DMS153 (cell line): ENCODE measurements at regions not wholly inside any gene's neighbourhood (a gene's known extent, or its start where the extent isn't known, plus 50 kb on each side); places are given as distances from the start of the nearest gene placed in this dataset.

Experiments used
- DNase-seq: peaks from one replicate; lab custom pipeline; 2025; lab: John Stamatoyannopoulos, UW

DNA sequence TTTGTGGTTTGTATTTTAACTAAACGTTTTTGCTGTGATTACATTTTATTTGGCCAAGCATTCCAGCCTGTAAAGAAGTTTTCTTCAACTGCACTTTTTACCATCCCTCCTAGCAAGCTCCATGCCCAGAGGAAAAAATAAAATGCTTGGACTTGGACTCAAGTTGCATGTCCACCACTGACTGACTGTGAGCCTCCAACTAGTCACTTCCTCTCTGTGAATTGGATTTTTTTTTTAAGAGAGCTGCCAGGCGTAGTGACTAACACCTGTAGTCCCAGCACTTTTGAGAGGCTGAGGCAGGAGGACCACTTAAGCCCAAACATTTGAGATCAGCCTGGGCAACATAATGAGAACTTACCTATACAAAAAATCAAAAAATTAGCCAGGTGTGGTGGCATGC, 1185.2 kb upstream of the PIK3C3 start:
- no peak for DNase-seq

DNA sequence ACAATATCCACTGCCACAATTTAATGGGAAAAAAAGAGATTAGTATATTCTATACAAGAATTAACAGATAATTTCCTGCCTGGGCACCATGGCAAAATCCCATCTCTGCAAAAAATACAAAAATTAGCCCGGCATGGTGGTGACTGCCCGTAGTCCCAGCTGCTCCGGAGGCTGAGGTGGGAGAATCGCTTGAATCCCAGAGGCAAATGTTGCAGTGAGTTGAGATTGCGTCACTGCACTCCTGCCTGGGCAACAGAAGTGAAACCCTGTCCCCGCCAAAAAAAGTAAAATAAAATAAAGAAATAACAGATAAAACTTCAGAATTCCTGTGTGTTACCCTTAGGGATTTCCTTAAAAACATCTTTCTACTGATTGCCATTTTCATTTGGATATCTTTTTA, 1194.8 kb upstream of the PIK3C3 start:
- DNase-seq, result no peak

DNA sequence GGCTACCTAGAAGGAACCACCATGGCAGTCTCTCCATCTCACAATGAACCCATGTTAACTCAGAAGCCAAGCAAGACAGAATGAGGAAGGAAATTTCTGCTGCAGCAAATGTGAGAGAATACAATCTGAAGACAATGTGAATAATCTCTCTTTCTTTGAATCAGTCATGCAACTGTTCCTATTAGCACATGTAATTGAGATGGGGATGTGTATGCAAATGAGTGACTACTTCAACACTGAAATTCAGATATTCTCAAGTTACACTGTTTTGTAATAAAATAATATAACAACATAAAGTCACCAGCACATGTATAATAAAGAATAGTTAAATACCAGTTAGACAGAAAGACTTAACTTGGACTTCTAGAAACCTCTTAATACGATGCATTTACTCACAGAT, 1200.6 kb upstream of the PIK3C3 start:
- no peak for DNase-seq

DNA sequence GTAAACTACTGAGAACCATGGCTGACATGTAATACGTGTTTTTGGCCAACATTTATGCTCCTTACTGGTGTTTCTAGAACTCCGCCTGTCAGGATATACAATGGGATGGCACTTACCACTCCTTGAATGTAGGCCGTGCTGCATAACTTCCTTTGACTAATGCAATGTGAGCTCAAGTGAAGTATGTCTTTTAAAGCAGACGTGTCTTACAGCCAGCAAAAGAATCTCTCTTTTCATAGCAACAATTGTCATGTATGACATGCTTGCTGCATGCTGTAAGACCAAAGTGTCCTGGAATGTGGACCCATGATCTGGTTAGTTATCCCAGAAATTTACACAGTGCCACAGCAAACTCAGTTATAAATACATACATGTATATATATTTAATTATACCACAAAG, 1202.7 kb upstream of the PIK3C3 start:
- DNase-seq, result no peak

DNA sequence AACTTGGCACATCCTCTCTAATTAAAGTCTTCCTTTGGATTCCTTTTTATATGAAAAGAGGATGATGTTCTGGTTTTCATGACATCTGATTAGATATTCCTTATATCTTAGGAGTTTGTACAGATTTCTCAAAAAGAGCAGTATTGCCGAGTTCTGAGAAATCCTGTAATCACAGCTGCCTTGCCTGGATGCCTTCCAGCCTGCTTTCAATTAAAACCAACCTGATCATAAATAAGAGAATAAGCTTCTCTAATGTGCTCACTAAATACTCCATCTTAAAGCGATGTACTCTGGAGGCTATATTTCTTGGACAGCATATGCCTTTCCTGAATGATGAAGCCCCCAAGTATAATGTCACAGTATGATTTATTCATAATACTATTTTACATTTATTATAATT, 1203.8 kb upstream of the PIK3C3 start:
- no peak for DNase-seq

DNA sequence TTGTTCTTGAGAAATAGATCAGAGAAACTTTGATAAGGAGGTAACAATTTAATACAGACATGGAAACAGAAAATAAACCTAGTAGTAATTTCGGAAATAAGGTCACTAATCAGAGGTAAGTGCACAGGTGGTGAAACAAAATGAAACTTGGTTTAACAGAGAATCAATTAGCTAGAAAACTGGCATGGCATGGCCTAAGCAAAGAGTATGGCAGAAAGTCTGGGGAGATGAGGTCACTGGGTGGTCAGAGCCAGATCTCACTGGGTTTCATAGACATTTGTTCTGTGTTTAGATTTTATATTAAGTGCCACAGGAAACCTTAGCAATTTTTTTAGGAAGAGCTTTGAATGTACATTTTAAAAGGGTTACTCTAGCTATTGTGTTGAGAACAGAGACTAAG, 1216.0 kb upstream of the PIK3C3 start:
- DNase-seq, result no peak

DNA sequence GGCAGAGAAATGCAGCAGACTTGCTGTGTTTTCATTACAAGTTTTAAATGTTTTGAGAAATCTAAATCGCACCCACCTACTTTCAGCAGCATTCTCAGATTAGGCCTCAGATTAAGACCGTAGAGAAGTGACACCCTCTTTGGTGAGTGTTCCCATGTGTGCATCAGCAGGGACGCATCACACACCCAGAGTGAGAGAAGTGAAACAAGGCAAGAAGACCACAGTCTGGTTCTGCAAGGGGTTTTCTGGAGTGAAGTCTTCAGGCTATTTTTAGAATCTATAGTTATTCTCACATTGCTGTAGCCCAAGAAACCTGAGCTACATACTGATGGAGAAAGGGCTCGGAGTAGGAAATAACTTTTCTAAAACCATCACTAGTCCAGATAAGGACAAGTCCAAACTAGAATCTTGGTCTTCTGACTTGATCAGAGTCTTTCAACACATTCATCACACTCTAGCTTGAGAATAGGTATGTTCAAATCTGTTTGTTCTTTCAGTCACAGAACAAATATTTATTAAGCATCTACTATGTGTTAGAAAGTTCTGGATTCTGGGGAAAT, 1216.6 kb upstream of the PIK3C3 start:
- DNase-seq, result no peak

DNA sequence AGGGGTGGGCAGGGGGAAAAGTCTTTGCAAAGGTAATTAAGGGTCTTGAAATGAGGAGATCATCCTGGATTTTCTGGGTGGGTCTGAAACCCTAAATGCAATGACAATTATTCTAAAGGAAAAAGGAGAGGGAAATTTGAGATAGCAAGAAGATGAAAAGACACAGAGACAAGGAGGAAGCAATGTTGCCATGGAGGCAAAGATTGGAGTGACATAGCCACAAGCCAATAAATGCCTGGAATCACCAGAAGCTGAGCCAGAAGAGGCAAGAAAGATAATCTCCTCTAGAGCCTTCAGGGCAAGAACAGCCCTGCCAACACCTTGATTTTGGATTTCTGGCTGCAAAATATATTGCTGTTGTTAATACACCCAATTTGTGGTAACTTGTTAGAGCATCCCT, 1246.3 kb upstream of the PIK3C3 start:
- DNase-seq, result no peak

DNA sequence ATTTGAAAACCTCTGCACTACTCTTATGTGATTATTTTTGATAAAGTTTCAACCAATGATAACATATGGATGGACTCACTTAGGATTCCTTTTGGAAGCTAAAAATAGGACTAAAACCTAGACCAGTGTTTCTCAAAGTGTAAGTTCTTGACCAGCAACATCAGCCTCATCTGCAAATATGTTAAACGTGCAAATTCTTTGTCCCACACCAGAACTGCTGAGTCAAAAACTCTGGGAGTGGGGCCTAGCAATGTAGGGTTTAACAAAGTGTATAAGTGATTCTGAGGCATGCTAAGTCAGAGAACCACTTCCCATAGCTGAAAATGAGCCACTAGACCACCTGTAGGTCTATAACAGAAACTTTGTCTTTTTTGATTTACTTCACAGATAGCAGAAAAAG, 1247.2 kb upstream of the PIK3C3 start:
- DNase-seq, result no peak

DNA sequence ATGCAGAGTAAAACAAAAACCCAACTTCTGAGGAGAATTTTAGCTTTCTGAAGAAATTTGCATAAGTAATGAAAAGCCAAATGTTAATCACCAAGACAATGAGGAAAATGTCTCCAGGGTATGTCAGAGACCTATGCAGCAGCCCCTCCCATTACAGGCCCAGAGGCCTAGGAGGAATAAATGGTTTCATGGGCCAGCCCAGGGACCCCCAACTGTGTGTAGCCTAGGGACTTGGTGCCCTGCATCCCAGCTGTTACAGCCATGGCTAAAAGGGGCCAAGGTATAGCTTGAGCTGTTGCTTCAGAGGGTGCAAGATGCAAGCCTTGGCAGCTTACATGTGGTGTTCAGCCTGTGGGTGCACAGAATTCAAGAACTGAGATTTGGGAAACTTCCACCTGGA, 1256.9 kb upstream of the PIK3C3 start:
- DNase-seq, result no peak

DNA sequence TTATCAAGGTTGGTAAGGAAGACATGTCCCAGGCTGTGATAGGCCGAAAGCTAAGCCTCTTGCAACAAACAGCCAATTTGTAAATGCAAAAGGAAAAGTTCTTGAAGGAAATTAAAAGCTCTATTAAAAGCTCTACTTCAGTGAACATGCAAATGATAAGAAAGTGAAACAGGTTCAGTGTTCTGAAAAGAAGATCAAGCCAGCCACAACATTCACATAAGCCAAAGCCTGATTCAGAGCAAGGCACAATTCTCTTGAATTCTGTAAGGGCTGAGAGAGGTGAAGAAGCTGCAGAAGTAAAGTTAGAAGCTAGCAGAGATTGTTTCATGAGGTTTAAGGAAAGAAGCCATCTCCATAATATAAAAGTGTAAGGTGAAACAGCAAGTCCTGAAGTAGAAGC, 1259.5 kb upstream of the PIK3C3 start:
- no peak for DNase-seq

DNA sequence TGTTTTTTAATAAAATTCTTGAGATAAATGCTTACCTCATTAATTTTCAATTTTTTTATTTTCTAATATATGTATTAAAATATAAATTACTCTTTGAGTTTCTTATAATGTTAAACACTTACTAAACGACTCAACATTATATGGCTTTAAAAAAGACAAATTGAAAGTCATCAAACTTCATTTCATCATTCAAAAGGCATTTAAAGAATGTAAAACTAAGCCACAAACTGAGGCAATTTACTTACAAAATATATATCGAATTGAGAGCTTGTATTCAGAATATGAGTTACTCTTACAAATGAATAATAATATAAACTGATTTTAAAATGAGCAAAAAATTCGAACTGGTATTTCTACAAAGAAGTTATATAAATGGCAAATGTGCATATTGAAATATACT, 1262.2 kb upstream of the PIK3C3 start:
- DNase-seq, result no peak

DNA sequence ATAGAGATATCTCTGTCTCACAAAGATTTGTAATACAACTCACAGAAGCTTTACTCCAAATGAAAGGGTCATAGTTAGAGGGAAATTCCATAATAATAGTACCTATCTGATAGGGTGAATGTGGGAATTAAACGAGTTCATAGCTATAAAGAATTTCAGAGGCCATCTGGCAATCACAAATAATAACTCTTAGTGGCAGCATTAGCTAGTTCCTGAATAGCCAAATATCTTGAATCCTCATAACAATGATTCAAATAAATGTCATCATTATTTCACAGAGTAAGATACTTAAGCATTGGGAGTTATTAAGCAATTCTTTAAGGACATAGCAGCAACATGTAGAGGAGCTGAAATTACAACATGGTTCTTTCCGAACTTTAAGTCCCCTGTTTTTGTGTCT, 1265.0 kb upstream of the PIK3C3 start:
- no peak for DNase-seq

DNA sequence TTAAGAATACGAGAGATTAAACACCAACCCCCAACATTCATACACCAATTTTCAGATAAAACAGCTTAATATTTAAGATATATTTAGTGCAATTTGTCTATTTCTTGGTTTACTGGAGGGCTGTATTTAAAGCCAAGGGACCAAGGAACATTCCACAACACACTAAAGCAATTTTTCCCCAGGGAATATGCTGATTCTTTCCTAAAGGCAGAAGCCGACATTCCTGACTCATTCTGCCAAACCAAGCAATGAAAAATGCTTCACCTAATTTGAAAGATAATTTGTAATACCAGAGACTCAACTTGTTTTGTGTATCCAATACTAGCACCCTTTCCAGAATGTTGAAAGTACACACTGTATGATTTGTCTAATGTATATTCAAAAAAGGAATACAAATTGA, 1267.6 kb upstream of the PIK3C3 start:
- no peak for DNase-seq

DNA sequence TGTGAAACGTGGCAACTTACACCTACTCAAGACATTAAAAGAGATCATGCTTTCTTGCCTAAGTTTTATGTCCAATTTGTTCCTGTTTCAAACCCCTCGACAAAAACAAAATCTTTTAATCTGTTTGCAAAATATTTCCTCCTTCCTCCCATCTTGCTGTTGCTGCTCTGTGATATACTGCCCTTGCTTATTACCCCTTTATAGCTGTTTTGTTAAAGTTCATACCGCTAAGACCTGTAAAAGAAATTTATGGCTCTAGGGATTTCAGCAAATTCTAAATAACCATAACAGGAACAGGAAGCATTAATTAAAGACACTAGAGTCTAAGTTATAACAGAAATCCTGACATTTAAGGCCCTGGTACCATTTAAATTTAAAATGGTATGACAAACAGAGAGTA, 1268.2 kb upstream of the PIK3C3 start:
- DNase-seq, result no peak

DNA sequence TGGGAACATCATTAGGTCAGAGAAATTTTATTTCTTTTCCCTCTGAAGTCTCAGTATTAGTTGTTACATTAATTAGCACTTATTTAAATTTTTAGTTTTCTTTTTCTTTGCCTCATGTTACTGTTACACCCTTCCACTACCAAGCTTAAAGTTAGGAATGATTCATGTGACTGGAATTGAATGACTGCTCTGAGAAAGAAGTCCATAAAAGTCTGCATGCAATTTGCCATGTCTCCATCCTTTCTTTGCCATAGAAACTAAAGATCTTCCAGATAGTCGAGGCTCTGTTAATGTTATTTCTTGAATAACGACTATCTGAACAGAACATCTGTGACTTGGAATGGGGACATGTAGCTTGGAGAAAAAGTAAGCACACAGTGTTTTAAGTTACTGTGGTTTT, 1269.8 kb upstream of the PIK3C3 start:
- DNase-seq, result no peak

DNA sequence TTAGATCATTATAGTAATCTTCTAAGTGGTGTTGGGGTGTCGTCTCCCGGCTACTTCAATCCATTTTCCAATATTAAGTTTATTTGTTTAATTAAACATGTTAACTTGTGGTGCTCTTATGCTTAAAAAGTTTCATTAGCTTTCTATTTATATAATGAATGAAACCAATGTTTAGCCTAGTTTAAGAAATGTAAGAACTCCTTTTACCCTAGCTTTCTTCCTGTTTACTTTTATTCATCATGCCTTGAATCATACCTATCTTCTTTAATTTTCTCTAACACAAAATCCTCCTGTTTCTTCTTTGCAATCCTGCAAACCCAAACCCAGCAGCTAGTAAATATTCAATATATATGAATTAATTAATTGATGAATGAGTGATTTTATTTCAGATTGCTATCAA, 1276.7 kb upstream of the PIK3C3 start:
- no peak for DNase-seq

DNA sequence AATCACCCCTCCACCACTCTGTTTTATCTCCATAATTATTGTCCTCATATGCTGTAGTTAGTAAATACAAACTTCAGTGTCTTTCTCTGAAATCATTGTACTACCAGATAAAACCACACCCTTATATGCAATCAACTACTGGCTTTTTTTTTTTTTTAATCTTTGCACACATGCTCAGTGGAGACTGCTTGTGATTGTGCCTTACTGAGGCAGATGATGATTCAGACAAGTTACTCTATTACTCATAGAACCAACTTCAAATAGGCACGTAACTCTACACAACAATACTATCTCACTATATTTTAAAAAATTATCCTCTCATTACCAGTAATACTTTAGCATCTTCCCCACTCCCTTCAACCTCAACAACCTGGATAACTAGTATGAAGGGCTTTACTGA, 1278.4 kb upstream of the PIK3C3 start:
- DNase-seq, result no peak

DNA sequence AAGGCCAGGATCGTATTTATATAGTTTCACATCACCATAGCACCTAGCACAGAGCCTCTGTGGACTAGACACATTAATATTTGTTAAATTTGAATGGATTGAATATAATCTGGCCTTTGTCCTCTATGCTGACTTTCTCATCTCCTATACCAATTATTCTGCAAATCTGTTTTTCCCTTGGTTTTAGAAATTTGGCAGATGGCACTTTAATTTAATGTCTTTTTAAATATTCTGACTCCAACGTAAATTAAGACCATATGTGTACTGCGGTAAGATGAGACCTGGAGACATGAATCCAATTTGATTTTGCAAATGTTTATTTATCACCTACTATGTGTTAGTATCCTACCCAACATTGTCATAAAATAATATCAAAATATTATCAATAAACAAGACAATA, 1281.9 kb upstream of the PIK3C3 start:
- no peak for DNase-seq

DNA sequence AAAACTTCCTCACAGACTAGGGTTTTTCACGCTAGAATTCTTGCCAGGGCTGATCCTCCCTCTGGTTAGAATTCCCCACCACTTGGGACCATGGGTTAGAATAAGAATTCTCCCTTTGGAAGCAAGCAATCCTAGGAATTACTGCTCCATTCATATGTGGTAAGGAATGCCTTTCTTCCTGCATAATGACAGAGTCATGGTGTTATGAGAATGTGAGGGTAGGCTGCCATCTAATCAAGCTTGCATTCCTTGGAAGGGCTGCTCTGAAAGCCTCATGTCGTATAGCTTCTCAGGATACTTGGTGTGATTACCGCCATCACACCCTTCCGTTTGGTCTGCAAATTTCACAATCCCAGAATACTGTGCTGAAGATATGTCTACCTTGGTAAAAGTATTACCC, 1282.4 kb upstream of the PIK3C3 start:
- no peak for DNase-seq

DNA sequence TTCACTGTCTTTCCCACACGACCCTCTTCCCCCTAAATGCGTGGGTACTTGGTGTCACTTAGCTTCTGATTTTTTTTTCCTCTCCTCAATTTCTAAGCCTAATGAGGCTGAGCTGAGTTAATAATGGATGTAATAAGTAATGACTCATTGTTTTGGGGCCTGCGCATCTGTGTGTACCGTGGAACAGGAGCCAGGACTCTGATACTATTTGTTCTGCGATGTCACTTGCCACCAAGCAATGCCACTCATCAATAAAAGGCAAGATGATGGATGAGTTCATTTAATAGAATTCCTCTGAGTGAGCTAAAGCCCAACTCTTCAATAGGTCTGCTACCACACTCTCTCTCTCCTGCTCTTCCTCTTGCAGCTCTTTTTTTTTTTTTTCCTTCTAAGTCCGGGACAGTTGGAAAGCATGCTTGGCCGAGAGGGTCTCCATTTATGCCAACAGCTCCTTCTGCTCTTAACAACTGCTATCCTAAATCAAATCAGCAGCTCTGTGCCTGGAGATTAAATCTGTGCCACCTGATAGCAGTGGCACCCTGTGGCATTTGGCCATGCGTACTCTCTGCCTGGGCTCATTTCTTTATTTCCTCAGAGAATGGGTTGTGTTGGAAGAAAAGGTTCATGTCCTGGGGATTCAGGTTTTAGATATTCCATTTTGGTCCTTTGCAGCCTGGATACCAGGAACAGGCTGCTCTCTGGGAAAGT, 1284.2 kb upstream of the PIK3C3 start:
- DNase-seq, result no peak

DNA sequence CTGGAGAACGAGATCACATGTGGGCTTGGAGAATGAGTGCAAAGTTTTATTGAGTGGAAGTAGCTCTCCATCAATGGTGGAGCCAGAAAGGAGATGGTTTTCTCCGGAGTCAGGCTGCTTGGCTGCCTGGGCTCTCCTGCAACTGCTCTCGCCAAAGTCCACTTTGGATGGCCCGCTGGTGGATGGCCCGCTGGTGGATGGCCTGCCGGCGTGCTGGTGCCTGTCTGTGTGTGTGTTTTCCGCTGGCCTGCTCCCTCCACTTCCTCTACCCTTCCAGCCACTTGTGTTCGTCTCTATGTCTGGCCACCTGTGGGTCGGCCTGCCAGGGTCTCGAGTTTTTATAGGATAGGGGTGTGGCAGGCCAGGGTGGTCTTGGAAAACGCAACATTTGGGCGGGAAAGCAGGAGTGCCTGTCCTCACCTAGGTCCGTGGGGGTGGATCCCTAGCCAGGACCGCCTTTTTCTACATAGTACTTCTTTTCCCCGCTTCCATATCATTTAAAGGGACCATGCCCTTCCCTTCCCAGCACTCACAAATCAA, 1292.1 kb upstream of the PIK3C3 start:
- DNase-seq, result no peak

DNA sequence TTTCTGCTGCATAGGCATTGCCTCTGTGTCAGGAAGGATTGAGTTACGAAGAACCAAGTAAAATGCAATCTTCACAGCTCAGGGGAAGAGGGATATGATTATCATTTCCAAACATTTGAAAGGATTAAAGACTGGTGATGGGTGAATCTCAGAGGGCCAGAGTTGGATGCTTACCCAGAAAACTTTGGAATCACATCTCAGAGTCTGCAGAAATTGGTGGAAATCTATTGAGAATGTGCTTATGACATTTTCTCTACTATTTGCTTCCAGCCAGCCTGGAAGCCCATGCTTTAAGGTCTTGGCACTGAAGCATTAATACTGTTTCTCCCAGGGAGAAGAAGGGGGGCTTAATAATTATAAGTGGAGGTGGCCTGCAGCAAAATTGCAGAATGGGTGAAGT, 1301.4 kb upstream of the PIK3C3 start:
- no peak for DNase-seq

DNA sequence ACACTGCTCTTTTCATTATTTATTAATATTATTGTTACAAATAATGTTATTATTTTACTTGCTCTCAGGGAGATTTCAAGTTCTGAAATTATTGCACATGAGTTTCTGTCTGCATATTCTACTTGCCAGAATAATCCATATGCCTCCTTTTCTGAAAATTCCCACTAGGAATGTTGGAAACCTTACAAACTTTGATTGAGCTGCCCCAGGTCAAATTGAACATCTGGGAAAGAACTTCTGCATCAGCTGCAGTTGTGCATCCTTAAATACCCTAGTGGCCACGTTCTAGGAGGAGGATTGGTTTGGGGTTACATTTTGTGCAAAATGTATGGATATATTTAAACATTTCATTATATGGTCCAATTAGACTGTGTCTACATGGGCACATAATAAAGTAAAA, 1302.7 kb upstream of the PIK3C3 start:
- no peak for DNase-seq
